Colon (tissue), 2 donors: ENCODE measurements at regions not wholly inside any gene's neighbourhood (a gene's known extent, or its start where the extent isn't known, plus 50 kb on each side); places are given as distances from the start of the nearest gene placed in this dataset.

Experiments used
- FAIRE-seq: peaks from 2 replicates; lab custom pipeline; 2012; peaks lifted over from hg19 to GRCh38; lab: Jason Lieb, UNC
- donor health status: control.
- donor health status: control.

DNA sequence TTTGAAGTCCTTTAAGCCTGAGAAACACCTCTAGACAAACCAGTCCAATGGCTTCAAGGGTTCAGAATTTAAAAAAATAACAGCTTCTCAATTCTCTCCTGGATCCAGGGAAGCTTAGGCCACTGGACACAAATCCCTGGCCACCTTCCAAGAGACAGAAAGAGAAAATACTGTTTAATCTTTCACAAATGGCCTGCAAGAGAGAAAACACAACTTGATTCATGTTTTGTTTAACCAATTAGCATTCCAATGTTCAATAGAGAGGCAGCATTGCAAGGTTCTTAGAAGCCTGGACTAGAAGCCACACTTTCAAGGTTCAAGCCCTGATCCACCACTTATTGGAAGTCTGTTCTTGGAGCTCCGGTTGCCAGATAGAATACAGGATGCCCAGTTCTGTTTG is 109.0 kb upstream of the PARD3B start:
- no peak for FAIRE-seq

DNA sequence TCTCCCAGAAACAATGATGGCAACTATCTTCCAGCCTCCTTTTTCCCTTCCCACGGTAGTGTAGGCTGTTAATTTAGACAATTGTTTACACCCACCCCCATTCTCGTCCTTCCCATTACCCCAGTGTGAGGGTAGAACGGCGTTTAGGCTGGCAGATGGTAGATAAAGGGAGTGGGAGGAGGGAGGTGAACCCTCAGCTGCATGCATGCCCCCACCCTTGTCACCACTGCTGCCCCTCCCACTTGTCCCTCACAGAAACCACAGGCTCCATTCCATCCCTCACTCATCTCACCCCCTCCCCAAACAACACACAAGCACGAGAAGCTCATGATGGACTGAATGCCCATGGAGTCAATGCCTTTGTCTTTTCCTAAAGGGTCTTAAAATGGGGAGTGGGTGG is 107.9 kb upstream of the PARD3B start:
- FAIRE-seq, result no peak

DNA sequence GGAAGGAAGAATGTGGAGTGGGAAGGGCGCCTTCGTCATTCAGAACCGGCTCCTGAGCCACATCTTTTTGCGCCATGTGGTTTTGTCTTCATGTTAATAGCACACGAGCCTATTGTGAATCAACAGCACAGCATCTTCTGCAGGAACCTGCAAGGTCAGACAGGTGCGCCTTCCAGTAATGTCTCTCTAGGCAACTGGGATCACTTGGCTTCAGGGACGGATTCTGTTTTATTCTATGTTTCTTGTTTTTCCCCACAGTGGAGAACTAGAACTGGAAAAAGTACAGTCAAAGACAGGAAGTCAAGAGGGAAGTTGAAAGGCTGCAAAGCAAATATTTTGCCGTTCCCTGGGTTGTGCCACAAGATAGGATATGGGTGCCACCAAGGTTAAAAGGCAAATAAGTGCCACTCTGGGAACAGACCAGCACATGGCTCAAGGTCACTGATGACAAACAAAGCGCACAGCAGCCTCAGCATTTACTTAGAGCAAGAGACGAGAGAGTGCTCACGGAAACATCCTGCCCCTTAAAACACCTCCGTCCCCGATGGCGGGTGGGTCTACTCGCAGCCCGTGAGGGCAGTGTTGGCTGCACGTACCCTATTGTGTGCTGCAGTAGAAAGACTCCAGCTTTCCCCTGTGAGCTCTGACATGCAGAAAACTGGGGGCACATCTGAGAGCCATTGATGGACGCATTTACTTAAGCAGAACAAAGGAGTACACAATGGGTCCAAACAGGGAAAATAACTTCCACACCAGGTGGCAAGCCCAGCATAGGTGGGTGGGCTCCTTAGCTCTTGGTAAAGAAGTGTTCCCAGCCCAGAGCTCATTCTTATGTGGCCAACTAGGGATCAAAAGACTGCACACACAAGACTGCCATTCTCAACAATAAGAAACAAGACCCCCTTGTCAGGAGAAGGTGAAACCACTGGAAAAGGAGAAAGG is 107.2 kb upstream of the PARD3B start:
- FAIRE-seq, result no peak

DNA sequence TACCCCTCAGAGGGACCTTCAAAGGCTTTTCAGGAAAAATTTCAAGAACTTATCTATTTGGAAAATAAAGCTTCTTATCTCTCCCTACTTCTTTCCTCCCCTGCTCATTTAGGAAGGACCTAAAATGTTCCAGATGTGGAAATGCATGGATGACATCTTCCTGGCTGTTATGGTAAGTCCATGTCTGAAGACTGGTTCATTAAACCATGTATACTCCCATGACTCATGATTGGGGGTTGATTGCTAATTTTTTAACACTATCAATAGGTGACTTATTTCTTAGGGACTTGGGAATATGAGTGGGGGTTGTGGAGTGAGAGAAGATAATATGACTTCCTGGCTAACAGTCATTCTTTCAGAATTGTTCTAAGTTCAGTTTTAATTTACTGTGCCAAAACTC is 104.0 kb upstream of the PARD3B start:
- no peak for FAIRE-seq

DNA sequence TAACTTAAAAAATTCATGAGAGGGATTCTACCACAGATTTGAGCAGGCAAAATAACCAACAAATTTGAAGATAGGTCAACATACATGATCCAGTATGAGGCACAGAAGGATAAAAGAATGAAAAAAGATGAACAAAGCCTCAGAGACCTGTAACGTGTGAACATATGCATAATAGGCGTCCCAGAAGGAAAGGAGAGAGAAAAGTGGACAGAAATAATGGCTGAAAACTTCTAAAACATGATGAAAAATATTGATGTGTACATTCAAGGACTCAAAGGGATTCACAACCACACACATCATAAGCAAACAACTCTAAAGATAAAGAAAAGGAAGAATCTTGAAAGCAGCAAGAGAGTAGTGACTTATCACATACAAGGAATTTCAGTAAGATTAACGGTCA is 100.1 kb upstream of the PARD3B start:
- FAIRE-seq, result no peak

DNA sequence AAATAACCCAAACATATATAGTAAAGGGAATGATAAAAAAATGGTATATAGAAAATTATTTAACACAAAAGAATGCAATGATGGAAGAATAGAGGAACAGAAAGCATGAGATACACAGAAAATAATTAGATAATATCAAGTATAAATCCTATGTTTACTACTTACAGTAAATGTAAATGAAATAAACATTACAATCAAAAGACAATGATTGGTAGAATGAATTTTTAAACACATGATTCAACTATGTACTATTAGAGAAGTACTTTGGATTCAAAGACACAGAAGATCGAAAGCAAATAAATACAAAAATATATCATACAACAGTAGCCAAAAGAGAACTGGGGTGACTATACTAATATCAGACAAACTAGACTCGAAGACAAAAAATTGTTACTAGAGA is 97.6 kb upstream of the PARD3B start:
- peak; percentile 24 for FAIRE-seq

DNA sequence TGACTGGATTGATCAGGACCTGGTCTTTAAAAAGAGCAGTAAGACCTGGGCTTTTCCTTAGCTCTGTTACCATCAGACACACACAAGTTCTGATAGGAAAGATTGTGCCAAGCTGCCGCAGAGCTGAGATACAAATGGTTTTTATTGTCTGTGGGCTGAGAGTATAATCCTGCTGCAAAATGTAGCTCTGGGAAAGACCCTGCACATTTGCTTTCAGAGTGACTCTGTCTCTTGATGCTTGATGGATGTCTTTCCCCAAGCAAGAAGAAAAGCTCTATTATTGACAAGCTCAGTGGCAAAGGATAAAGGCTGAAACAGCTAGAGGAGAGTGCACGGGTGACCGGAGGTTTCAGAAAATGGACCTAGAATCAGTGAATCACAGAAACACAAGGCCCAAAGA is 95.3 kb upstream of the PARD3B start:
- FAIRE-seq, result no peak

DNA sequence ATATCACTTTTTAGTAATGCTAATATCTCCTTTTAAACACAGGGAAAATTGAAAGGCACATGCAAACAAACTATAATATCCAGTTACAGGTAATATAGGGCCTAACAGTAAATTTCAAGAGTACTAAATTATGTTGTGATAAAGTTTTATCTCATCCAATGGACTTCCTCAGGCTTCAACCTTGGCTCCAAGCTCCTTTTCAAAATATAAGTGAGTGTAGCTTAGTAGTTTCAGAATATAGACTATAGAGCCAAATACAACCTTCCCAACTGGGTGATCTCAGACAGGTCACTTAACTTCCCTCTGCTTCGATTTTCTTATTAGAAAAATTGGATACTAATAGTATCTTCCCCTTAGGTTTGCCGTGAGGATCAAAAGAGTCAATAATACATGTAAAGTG is 93.5 kb upstream of the PARD3B start:
- no peak for FAIRE-seq

DNA sequence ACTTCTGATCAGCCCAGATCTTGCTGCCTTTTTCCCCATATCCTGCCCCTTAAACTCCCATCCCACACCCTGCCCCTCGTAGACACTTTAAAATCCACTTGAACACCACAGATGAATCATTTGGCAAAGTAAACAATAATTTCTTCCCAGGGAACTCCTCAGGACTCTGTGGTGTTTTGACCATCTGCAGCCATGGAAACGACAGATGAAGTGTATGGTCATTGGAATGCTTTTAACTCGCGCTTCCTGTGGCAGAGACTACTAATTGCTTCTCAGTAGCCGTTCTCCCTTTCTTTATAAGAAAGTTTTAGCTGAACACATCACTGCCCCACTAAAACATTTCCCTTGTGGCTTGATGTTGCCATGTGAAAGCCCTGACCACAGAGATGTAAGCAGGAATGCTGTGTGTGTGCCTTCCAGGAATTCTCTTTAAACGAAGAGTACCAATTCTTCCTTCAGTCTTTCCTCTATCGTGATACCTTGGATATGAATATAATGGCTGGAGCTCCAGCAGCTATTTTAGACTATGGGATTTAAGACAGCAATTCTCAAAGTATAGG is 92.7 kb upstream of the PARD3B start:
- no peak for FAIRE-seq

DNA sequence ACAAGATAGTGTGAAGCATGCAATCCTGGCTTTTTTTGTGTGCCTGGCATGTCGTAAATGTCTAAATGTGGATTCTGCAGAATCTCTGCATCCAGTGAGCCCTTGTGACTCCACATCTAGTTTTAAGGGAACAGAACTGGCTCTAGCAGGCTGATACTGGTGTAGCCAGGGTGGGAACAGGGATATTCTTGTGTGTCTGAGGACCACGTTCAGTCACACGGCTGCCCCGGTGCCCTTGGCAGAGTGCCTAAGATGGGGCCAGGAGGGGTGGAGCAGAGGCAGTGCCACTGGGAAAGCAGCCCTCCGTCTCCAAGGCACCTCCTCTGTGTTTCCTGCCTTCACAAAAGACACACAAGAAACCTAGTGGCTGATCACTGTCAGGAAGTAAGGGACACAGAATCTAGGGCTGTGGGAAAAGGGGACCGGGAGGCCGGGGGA is 91.5 kb upstream of the PARD3B start:
- FAIRE-seq, result no peak

DNA sequence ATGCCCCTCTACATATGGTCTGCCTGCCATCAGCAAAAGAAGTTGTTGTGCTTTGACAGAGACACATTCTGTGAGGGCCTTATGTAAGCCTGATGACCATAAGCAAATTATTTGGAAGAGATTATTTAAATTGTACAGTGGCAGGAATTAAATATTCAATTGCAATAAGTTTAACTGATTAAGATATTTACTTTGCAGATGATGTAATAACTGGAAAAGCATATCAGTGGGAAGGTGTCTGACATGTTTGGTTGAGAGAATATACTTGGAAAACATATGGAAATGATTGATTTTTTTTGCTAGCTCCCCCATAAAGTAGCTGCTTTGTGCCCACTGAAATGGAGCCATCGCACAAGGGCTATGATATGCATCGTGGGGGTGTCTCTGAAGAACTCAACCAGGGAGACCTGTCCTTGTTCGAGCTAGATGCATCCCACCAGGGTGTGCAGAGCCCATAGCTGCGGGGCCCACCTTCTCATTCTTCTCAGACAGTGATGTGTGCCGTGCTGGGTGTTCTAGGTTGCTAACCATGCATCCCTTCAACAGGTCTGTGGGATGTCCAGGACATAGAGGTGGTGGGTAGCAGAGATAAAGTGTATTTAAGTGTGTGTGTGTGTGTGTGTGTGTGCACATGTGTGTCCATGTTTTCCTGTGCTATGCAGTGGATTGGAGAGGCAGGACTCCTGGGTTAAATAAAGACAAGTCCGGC is 90.4 kb upstream of the PARD3B start:
- FAIRE-seq, result no peak

DNA sequence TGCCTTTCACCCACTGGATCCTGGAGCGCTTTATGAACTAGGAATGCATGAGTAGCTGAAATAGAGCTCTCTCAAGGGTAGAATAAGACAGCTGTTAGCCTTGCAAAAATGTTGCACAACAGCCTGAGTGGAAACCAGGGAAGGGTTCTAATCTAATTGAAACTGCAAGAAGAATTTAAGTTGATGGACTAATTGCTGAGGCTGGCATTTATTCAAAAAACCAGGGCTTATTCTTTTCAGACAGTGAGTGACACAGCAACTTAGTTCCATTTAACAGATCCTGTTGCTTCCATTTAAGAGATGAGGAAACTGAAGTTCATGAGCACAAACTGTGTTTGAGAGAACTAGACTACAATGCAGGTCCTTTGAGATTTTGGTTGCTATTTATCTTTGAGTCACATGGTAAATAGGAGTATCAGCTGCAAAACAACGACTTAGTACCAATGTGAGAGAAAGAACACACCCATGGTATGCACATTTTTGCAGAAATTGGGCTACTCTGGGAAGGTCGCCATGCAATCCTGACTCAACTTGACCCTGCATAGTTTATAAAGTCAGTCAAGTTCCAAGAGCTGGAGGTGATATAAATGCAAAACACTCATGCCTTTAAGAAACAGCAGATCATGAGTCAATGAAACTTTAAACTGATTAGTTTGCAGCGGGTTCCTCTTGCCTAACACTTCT is 76.4 kb upstream of the PARD3B start:
- FAIRE-seq, result no peak

DNA sequence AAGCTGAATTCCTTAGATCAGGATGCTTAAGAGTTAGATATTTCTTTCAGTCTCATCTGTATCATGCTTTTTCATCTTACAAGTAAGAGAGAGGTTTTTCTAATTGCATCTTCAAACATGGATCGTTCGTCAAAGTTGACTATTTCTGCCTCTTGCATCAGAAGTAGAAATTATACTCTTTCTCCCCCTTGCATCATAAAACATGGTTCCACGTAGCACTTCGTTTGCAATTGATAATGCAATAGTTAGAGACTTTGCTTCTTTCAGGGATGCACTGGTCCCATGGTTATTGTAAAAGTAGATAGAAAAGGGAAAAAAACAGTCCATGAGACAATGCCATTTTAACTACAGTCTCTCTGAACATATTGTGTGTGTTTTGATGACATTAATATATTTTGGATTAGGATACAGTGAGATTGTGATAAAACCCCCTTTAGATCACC is 75.1 kb upstream of the PARD3B start:
- no peak for FAIRE-seq

DNA sequence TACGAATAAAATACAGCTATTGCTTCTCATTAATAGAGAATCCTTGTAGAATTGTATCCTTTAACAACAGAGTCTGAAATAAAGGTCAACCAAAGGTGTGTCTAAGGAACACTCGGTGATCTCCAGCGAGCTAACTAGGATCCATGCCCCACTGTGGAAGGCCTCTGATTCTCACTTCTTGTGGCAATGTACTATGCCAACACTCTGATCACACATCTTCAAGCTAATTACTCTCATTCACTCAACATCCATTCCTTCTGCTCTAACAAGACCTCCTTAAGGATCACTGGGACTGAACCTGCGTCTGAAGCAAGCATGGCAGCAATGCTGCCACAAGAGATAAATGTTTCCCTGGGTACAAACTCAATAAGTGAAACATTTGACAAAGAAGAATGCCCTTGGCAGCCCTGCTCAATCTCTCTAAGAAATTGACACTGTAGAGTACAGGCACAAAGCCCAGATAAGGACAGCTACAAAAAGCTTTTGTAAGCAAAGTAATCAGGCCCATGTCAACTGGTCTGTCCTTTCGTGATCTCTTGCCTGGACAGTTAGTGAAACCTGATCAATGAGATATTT is 74.6 kb upstream of the PARD3B start:
- FAIRE-seq, result no peak

DNA sequence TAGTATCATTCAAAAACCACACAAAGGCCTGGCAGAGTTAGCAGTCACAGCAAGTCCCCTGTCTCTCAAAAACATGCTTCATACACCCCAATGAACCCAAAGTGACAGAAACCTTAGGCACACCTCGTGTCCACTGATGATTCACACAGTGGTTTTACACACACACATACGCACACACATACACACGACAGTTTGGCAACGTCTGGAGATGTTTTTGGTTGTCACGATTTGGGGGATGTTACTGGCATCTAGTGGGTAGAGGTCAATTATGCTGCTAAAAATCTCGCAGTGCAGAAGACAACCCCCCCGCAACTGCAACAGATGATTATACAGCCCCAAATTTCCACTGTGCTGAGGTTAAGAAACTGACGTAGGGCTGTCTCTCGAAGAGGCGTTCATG is 72.9 kb upstream of the PARD3B start:
- FAIRE-seq, result no peak

DNA sequence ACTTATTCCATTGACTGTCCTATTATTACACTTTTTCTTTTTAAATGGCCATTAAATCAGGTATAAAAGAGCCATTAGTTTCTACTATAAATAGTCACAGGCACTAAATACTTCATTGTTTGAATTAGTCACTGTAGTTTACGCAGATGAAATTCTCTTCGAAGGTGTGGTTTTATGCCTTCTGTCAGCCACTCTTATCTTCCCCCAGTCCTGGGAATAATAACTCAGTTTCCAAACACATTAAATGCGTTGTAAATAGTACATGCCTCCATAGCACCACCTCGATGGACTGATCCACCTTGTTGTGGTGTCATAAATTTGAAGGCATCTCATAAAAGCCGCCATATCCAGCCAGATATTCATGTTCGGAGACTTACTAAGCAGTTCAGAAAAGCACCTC is 72.1 kb upstream of the PARD3B start:
- FAIRE-seq, result no peak

DNA sequence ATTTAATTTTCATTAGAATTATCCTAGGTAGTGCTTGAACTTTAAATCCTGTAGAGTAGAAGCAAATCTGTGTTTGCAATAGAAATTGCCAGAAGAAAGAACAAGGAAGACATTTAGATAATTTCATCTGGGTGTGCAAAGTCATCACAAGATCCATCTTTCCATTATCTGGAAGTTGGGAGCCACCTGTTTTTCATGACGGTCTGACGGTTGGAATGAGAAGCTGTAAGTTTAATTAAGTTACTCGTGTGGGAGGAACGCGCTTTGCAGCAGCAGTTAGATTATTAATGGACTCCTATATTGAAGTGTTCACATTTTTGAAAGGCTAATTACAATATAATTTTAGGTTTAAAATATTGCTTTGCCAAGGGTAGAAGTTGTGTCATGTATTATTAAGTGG is 69.9 kb upstream of the PARD3B start:
- no peak for FAIRE-seq

DNA sequence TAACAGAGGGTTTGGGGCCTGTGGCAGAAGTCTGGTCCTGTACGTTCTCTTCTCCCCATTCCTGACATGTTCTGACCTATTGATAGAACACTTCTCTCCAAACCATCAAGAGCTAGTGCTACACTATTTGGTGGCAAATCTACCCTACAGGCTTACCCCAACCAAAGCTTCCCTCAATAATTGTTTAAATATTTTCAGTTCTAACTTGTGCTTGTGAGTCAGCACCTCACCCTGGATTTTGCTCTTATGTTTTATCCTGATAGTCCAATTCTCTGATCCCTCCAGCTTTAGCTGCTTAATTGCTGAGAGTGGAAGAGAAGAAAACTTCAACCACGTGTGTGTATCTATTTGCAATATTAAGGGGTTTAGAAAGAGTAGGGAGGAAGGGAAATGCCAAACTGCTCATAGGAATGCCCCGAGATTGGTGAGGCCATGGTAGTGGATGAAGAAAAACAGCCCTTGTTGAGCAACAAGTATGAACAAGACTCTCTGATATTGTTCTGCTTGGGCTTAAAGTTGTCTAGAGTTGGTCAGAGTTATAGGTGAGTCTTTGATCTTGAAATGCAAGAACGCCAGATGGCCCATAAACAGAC is 67.8 kb upstream of the PARD3B start:
- FAIRE-seq, result no peak

DNA sequence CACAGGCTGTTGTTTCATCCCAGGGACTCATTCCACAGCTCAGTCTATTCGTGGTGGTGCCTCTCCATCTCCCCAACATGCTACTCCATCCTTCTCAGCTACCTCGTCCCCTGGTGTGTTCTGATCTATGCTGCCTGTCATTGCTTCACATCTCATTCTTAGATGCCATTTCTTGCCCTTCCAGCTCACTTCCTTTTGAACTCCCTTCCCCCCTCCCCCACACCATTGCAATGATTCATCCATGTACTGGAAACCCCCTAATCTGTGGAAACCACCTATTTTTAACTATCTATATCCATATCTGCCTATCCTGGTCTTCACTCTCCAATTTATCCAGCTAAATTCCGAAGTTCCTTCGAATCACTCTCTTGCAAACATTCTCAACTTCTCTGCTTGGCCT is 65.7 kb upstream of the PARD3B start:
- no peak for FAIRE-seq

DNA sequence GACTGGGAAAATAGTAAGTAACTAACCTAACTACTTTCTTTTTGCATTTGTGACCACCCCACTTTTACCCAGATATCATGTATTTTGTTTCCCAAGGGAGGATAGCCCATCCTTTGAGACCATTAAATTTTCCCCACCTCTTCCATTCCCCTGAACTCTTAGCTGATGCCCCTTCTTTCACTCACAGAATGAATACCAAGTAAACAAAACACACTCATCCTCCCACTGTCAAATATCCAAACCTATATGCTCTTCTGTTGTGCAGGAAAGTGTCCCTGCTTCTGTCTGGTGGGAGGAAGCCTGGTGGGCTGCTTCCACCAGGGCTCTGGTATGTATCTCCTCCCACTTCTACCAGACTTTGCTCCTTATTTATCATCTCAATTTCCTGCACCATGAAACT is 64.6 kb upstream of the PARD3B start:
- no peak for FAIRE-seq

DNA sequence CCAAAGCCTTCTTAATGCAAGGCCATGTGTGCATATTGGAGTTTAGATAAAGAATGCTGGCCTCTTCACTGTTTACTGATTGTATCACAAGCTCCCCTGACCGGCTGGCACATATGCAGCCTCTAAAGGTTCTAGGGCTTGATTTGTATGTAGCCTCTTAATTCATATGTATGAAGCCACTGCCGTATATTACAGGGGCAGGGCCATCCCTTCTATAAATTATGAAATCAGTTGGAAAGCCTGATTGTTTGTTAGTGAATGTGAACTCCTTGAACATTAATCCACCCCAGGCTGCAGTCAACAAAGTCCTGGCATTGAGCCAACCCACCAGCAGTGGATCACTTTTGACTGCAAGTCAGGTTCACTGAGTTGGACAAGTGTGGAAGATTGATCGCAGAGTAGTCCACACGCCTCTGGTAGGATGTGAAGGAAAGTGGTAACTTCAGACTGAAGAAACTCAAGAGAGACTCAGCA is 61.6 kb upstream of the PARD3B start:
- no peak for FAIRE-seq

DNA sequence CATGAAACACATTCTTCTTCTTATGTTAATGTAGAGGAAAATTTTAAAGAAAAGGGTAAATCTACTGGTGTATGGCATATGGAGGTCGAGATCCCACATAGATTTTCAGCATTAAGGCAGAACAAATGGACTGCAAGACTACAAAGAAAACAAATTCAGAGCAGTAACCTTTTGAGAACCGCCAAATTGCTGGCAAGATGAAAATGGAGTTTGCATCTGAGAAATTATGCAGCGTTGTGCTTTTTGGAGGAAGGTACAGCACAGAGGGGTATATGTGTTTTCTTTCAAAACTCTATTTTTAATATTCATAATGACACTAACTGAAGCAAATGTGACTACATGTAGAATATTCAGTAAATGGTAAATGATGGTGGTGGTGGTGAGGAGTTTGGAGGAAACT is 59.0 kb upstream of the PARD3B start:
- no peak for FAIRE-seq
